Fibroblast of mammary gland (primary cell): ENCODE measurements at regions not wholly inside any gene's neighbourhood (a gene's known extent, or its start where the extent isn't known, plus 50 kb on each side); places are given as distances from the start of the nearest gene placed in this dataset.
"Not testable (repeated sequence)": the region's sequence is repeated elsewhere in the genome, so short reads cannot be mapped to it uniquely, and the experiment has no call there.

ENCODE experiments used
- DNase-seq: peaks from one replicate; pipeline ENCODE4 v3.0.0-alpha.2; 2010; ENCODE audit warnings: low read depth
- H3K4me3 ChIP-seq: 2 replicates; pipeline ENCODE4 v1.5.1; 2011; ENCODE audit warnings: low read depth, mild to moderate bottlenecking, low read length, moderate library complexity; ENCODE audit not compliant: control insufficient read depth
- TF ChIP-seq, protein P1 (sequence below): conservative IDR thresholded peaks from 2 replicates; pipeline ENCODE4 v1.5.1; 2011; ENCODE audit warnings: low read depth, low read length, inconsistent platforms; ENCODE audit not compliant: control insufficient read depth, insufficient read depth

GRCh38 chr3:16004812-16005211 lies 169.7 kb upstream of the GALNT15 start:
- H3K4me3 ChIP-seq = no peak overlapping the region
- TF ChIP-seq, protein P1, sequence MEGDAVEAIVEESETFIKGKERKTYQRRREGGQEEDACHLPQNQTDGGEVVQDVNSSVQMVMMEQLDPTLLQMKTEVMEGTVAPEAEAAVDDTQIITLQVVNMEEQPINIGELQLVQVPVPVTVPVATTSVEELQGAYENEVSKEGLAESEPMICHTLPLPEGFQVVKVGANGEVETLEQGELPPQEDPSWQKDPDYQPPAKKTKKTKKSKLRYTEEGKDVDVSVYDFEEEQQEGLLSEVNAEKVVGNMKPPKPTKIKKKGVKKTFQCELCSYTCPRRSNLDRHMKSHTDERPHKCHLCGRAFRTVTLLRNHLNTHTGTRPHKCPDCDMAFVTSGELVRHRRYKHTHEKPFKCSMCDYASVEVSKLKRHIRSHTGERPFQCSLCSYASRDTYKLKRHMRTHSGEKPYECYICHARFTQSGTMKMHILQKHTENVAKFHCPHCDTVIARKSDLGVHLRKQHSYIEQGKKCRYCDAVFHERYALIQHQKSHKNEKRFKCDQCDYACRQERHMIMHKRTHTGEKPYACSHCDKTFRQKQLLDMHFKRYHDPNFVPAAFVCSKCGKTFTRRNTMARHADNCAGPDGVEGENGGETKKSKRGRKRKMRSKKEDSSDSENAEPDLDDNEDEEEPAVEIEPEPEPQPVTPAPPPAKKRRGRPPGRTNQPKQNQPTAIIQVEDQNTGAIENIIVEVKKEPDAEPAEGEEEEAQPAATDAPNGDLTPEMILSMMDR = no peak
- no peak for DNase-seq

DNA sequence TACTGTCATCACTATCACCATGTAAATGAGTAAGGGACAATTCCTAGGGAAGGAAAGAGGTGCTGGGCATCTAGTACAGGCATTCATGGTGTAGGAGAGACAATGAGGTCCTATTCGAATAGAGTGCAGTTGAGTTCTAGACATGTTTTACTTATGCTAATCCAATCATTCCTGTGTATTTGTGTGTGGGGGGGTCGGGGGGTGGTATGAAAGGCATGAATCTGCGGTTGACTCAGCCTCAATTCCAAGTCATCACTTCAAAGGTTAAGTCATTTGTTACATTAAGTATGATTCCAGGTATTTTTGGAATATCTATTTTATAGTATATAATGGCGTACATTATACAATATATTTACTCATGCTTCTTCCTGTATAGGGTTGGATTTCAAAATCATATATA lies 163.1 kb upstream of the GALNT15 start:
- no peak overlapping the region for H3K4me3 ChIP-seq
- no peak for DNase-seq
- TF ChIP-seq, protein P1 = no peak

- peak; percentile 66 for DNase-seq
- TF ChIP-seq, protein P1 = no peak
- H3K4me3 ChIP-seq = no peak overlapping the region
Measured at GRCh38 chr3:16012086-16012485, 162.4 kb upstream of the GALNT15 start.

DNA sequence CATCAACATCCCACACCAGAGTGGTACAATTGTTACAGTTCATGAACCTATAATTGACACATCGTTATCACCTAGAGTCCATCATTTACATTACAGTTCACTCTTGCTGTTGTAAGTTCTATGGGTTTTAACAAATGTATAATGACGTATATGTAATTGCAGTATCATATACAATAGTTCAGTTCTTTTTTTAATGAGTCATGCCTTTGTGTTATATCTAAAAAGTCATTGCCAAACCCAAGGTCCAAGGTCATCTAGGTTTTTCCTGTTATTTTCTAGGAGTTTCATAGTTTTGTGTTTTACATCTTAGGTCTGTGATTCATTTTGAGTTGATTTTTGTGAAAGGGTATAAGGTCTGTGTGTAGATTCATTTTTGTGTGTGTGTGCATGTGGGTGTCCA lies 160.9 kb upstream of the GALNT15 start:
- TF ChIP-seq, protein P1 = no peak
- peak; percentile 55 for DNase-seq
- H3K4me3 ChIP-seq = no peak overlapping the region

DNA sequence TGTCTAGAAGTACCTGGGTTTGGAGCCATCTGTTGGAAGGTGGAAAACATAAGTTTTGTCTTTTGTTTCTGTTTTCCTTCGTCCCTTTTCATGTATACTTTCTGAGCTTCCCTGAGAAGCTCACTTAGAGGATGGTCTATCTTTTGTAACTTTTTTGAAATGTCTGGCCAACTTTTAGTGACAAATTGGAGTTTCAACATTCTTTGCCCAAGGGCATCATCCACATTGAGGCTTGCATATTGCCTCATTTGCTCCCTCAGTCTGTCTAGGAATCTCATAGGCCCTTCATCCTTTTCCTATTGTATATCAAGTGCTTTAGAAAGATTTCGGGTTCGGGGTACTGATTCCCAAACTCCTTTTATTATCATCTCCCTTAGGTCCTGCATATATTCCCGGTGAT lies 152.7 kb upstream of the GALNT15 start:
- not testable (repeated sequence) for DNase-seq, H3K4me3 ChIP-seq

DNA sequence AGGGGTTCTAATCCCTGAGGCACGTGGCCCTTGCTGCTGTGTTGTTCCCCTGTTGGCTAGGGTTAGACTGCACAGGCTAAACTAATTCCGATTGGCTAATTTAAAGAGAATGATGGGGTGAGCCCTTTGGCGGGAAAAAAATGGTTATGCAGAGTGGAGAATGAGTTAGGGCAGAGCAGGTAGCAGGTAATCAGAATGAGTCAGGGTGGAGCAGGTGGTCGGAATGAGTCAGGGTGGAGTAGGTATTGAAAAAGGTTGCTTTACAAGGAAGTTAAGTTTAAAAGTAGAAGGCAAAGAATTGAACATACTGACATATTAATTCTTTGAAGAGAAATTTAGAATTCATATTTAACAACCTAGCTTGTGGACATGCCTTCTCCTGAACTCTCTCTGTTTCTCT lies 150.6 kb upstream of the GALNT15 start:
- not testable (repeated sequence) for DNase-seq, H3K4me3 ChIP-seq

DNA sequence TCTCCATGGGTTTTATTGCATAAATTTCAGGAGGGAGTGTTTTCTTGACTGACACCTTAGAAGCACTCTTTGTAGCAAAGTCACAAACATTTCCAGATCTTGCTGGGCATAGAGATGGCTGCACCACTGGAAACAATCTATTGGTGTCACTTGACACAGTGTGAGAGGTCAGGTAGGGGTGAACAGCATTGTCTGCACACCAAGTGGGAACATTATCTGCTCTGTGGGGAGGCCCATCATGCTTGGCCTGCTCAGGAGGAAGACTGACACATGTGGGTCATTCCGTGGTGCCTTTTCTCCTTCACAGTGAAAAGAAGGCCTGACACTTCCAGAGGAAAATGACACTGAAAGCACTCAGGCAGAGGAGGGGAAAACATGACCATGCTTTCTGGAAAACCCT lies 149.9 kb upstream of the GALNT15 start:
- no peak for DNase-seq

DNA sequence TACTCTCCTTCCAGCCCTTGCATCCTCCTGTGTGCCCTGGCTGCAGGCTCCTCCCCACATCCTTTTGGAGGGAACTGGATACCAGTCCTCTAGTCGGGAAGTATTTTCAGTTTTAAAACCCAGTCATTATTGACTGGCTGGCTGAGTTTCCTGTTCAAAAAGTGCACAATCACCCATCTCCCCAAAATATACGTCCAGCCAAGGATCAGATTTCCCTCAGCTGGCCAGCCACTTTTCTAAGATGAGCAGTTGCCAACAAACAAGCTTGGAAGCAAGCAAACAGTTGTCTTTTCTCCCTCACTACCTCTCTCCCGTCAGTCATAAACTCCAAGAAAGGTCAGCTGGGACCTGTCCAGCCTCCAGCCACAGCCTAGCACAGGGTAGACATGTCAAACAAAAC lies 147.7 kb upstream of the GALNT15 start:
- peak; percentile 15 for DNase-seq
- H3K4me3 ChIP-seq = no peak overlapping the region
- TF ChIP-seq, protein P1 = no peak

More for the DNA sequence above, 149.9 kb upstream of the GALNT15 start:
- TF ChIP-seq, protein P1 = no peak
- H3K4me3 ChIP-seq = no peak overlapping the region
